ENCODE measurements at regions not wholly inside any gene's neighbourhood (a gene's known extent, or its start where the extent isn't known, plus 50 kb on each side); places are given as distances from the start of the nearest gene placed in this dataset.

- CTCF ChIA-PET = interaction anchor here (1.3 kb wide), 1 partner anchor 303 kb away, joined by 3 read pairs; no protein-coding TSS in a partner anchor
- H3K79me2 ChIP-seq (ENCODE audit: control insufficient read depth, insufficient read depth, low read length) = no peaks in the 10 kb centered on the region
- no peaks in the 10 kb centered on the region for H3K4me1 ChIP-seq (ENCODE audit: control insufficient read depth, extremely low read depth, insufficient read depth, low read length)
- intact Hi-C loops (cut with micrococcal nuclease) = no loop called here
- no peaks in the 10 kb centered on the region for H3K27me3 ChIP-seq (ENCODE audit: control insufficient read depth in 2 of 2, insufficient read depth in 2 of 2, low read length in 2 of 2)
- no peaks in the 10 kb centered on the region for H4K20me1 ChIP-seq (replicated peaks; ENCODE audit: control insufficient read depth, extremely low read depth, insufficient read depth, low read length)
- no peak for TF ChIP-seq FOS (IDR thresholded peaks at IDR 0.05; ENCODE audit: borderline replicate concordance, insufficient read depth, low read length)
- TF ChIP-seq MAX (IDR thresholded peaks at IDR 0.05; ENCODE audit: insufficient read depth, insufficient read length) = no peak
- no peak for TF ChIP-seq POLR2A (IDR thresholded peaks at IDR 0.05; ENCODE audit: low read depth, low read length)
- no peak for TF ChIP-seq GATA2 (IDR thresholded peaks at IDR 0.05; ENCODE audit: insufficient read depth, insufficient read length, low read depth, low read length)
- no peak for TF ChIP-seq EZH2 (IDR thresholded peaks at IDR 0.05; ENCODE audit: borderline replicate concordance, low read depth, low read length, severe bottlenecking)
- no peak for TF ChIP-seq CTCF (IDR thresholded peaks at IDR 0.05; ENCODE audit: extremely low read depth in 1 of 2, insufficient read depth in 1 of 2, low read depth in 1 of 2, low read length in 2 of 2)
- no peak for TF ChIP-seq POLR2AphosphoS5 (IDR thresholded peaks at IDR 0.05; ENCODE audit: insufficient read depth, low read depth, low read length)
- no peak for TF ChIP-seq MYC (IDR thresholded peaks at IDR 0.05; ENCODE audit: low read depth, low read length)
- TF ChIP-seq JUN (IDR thresholded peaks at IDR 0.05; ENCODE audit: borderline replicate concordance, insufficient read depth, insufficient read length, low read depth) = no peak
- H3K9me3 ChIP-seq (replicated peaks; ENCODE audit: control insufficient read depth, insufficient read depth, low read length) = no peaks in the 10 kb centered on the region
- no peaks in the 10 kb centered on the region for H3K36me3 ChIP-seq (ENCODE audit: control insufficient read depth in 2 of 2, extremely low read depth in 1 of 2, insufficient read depth in 2 of 2, low read length in 2 of 2)
- POLR2A ChIA-PET = no interaction called here
- no peak overlapping the region for H3K4me3 ChIP-seq (replicated peaks in 1 of 3; ENCODE audit: insufficient read depth in 1 of 3, low read depth in 1 of 3, low read length in 3 of 3)
- FAIRE-seq = no peak
- DNase-seq (ENCODE audit: low read depth, low spot score) = no peak
- no TSS peak for BruUV-seq (replicated peaks)
- H3K4me2 ChIP-seq (ENCODE audit: insufficient read depth, low read length) = no peak overlapping the region
- H2AFZ ChIP-seq (ENCODE audit: low read depth, low read length) = no peak overlapping the region
- dilution Hi-C loops (cut with MboI; ENCODE audit: extremely low pct_ligation_motif_present, low sequenced_read_pairs) = no loop called here
- H3K9ac ChIP-seq (replicated peaks; ENCODE audit: extremely low read depth, insufficient read depth, low read length) = no peak overlapping the region
- no peak overlapping the region for H3K27ac ChIP-seq (ENCODE audit: insufficient read depth, low read depth, low read length)
- no peaks in the 10 kb centered on the region for H3K9me1 ChIP-seq (replicated peaks; ENCODE audit: control insufficient read depth, extremely low read depth, insufficient read depth, low read length)
Observed at GRCh38 chr9:107969141-107969540, 479.6 kb upstream of the KLF4 start.

Data from endothelial cell of umbilical vein (primary cell).